ENCODE measurements at regions not wholly inside any gene's neighbourhood (a gene's known extent, or its start where the extent isn't known, plus 50 kb on each side); places are given as distances from the start of the nearest gene placed in this dataset.

DNA sequence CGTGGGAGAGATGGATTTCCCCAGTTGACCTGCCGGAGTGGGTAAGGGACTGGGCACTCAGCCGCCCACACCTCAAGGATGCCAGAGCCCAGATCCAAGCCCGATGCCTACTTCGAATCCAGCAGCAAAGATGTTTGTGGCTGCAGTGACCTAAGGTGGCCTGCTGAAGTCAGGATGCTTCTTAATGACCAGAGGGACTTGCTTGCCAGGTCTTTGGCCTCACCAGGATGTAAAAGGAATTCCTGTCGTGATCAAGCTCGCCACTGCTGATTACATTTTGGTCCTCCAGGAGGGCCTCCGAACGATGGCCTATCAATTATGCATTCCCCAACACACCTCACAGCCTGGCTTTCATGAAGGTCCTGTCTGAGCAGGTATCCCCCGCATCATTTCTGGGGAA, 349.5 kb upstream of the ZMIZ1 start:
- no peak overlapping the region for H3K27ac ChIP-seq
- no peak for DNase-seq (ENCODE audit: low read depth, low spot score)

DNA sequence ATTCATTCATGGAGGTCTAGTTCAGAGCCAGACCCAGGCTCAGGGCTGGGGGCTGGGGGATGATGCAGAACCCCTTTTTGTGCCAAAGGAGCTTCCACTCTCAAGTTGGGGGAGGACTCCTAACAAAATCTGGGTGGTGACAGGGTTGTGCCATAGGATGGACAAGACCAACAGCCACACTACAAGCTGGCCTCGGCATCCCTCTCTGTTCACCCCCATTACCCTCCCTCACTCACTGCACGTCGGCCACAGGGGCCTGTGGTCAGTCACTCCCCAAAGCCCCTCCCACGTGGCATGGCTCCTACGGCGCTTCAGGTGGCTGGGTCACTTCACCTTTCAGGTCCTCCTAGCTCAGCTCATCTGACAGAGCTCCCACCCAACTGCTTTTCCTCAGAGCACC, 348.7 kb upstream of the ZMIZ1 start:
- no peak overlapping the region for H3K27ac ChIP-seq
- no peak for DNase-seq (ENCODE audit: low read depth, low spot score)

DNA sequence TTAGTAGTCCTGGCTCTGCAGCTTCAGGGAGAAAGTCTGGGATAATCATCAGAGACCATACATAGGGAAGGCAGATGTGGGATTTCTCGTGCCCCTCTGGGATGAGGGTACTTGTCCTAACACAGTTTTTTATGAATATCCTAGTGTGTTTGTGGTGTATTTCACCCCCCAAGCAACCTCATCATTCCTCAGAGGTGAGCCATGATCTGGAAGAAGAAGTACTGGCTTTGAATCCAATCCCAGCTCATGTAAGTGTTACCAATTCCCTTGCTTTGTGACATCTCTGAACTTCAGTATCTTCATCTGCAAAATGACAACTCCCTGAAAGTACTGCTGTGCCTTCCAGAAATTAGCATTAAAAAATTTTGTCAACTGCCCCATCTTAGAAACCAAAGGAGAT, 347.5 kb upstream of the ZMIZ1 start:
- no peak for DNase-seq (ENCODE audit: low read depth, low spot score)
- H3K27ac ChIP-seq = no peak overlapping the region

DNA sequence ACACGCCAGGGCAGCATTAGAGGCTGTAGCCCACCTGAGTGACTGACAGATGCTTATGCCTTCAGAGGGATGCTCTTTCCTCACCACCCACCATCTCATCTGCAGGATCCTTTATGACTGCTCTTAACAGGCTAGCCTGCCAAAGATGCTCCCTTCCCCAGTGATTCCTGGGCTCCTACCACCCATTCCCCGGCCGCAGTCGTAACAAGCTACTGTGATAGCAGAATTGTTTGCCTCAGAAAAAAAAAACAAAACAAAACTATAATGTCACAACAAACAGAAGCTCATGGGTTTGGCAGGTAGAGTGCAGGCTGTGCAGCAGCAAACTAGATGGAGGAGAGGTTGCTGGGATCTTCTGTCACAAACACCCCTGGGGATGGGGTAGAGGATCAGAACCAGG, 343.9 kb upstream of the ZMIZ1 start:
- no peak overlapping the region for H3K27ac ChIP-seq
- no peak for DNase-seq (ENCODE audit: low read depth, low spot score)

DNA sequence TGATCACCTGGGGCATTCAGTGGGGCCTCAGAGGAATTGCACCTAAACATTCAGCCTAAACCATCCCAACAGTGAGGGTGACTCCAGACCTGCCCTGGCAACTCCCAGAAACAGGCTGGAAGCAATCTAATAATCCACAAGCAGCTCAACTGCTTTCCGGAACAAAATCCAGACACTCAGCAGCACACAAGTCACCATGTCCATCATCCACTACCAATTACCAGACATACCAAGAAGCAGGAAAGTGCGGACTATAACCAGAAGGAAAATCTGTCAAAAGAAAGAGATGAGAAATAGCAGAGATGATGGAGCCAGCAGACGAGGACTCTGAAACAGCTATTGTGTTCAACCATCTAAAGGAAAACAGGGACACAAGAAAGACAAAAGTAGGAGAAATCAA, 342.6 kb upstream of the ZMIZ1 start:
- DNase-seq (ENCODE audit: low read depth, low spot score) = no peak

DNA sequence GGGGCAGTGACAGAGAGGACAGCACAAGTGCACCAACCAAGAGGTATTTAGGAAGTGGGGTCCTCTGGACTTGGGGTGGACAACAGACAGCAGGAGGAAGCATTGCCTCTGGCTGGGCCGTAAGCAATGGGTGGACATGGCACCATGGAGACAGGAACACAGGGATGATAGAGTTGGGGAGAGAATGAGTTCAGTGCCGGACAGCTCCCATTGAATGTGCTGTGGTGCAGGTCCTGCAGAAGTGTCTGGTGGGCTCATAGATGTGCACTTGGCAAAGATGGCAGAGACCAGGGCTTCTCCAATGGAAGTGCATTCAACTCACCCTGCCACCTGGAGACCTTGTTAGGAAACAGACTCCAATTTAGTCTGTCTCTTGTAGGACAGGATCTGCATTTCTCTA, 341.5 kb upstream of the ZMIZ1 start:
- H3K27ac ChIP-seq = no peak overlapping the region
- no peak for DNase-seq (ENCODE audit: low read depth, low spot score)

More for the DNA sequence above, 342.6 kb upstream of the ZMIZ1 start:
- H3K27ac ChIP-seq = no peak overlapping the region

DNA sequence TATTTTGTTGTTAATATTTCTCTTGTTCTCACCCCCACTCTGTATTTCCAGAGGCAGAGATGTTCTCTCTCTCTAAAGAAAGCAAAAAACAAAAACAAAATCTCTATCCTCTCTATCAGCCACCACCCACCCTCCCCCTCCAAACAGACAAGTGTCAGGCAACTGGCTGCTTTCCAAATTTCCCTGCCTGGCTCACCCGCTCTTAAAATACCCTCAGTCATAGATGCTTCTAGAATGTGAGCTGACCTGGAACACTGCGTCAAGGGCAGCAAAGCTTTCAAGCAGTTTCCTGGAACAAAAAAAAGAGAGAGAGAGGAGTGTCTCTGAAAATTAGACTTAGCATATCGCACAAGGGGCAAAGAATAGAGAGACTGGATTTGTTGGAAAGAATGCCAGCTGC, 341.0 kb upstream of the ZMIZ1 start:
- no peak for DNase-seq (ENCODE audit: low read depth, low spot score)
- H3K27ac ChIP-seq = no peak overlapping the region

DNA sequence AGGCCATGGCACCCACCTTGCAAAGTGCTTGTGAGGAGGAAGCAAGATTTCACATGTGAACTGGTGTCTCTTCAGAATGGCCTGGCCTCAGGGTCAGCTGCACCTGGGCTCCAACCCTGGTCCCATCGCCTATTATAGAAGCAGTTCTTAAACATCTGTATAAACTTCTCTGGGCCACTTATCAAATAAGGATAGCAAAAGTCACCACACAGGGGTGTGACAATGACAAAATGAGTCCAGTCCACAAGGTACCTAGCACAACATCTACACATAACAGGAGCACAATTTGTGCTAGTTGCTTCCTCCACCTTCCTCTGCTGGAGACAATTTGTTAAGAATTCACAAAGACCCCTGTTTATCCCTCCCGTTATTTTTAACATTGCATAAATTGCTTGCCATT, 340.6 kb upstream of the ZMIZ1 start:
- no peak overlapping the region for H3K27ac ChIP-seq

DNA sequence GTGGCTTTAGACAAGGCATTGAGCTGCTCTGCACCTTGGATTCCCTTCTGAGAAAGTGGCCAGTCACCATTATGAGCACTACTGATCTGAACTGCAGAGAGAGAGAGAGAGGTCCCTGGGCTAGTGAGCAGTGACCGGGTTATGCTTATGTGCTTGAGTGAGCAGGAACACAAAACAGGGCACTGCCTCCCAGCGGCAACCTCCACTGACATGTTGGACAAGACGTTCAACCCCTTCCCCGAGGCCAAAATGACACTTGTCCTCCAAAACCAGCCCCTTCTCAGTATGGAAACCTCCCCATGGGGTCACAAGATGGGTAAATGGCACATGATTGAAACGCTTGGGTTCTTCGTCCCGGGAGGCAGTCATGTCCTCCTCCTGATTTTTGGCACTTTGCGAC, 339.4 kb upstream of the ZMIZ1 start:
- no peak for DNase-seq (ENCODE audit: low read depth, low spot score)
- no peak overlapping the region for H3K27ac ChIP-seq

More for the DNA sequence above, 340.6 kb upstream of the ZMIZ1 start:
- DNase-seq (ENCODE audit: low read depth, low spot score) = no peak

DNA sequence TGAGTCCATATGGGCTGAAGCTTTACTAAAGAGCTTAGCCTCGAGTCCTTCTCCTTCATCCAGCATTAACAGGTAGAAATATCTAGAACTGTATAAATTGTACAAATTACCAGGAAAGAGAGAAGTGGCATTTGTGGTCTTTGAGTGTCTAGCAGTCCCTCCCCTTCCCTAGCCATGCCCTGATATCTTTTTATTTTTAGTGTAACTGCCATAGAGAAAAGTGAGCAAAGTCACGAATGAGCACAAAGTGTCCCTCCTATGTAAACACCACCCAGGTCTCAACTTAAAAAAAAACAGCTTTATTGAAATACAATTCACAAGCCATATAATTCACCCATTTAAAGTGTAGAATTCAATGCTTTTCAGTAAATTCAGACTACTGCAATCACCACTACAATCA, 339.0 kb upstream of the ZMIZ1 start:
- DNase-seq (ENCODE audit: low read depth, low spot score) = no peak
- no peak overlapping the region for H3K27ac ChIP-seq

DNA sequence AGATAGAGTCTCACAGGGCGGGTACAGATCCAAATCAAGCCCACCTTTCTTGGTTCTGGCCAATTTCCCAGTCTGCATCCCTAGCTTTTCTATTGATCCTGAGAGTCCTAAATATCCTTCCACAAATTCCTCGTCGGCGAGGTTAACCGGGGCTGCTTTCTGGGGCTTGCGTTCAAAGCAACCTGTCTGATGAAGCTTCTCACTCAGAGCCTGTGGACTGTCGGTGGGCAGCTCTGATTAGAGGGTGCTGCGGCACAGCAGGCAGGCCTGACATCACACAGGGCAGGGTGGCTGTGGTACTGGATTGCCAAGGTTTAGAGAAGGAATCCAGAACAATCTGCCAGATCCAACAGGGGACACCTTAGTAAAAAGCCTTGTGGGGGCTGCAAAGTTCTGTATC, 338.0 kb upstream of the ZMIZ1 start:
- no peak overlapping the region for H3K27ac ChIP-seq
- DNase-seq (ENCODE audit: low read depth, low spot score) = no peak

DNA sequence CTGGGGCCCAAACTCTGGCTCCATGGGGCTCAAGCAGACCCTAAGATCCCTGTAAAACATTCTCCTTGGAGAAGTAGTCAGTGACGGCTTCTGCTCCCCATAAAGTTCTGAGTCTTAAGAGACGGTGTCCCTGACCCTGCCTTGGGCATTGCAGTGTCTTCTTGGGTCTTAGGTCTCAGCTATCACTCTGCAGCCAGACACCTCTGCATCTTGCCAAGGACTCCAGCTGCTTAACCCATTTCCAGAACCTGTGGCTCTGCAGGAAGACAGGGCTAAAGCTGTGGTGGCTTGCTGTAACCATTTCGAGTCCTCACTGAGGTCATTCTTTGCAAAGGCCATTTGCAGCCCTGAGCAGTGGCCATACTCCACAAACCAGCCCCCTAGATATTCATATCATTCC, 337.1 kb upstream of the ZMIZ1 start:
- no peak for DNase-seq (ENCODE audit: low read depth, low spot score)
- H3K27ac ChIP-seq = no peak overlapping the region

DNA sequence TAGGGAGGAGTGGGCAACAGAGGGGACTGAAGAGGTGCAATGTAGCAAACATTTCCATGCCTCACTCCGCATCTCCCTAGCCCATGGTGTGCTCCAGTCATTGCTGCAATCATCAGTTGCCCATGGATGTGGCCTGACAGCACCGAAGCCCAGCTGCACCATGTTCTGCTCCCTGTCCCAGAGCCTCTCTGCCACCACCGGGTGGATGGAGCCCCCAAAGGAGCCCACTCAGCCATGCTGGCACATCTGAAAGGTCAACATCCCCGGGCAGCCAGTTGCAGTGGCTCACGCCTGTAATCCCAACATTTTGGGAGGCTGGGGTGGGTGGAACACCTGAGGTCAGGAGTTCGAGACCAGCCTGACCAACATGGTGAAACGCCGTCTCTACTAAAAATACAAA, 336.4 kb upstream of the ZMIZ1 start:
- no peak overlapping the region for H3K27ac ChIP-seq
- no peak for DNase-seq (ENCODE audit: low read depth, low spot score)

DNA sequence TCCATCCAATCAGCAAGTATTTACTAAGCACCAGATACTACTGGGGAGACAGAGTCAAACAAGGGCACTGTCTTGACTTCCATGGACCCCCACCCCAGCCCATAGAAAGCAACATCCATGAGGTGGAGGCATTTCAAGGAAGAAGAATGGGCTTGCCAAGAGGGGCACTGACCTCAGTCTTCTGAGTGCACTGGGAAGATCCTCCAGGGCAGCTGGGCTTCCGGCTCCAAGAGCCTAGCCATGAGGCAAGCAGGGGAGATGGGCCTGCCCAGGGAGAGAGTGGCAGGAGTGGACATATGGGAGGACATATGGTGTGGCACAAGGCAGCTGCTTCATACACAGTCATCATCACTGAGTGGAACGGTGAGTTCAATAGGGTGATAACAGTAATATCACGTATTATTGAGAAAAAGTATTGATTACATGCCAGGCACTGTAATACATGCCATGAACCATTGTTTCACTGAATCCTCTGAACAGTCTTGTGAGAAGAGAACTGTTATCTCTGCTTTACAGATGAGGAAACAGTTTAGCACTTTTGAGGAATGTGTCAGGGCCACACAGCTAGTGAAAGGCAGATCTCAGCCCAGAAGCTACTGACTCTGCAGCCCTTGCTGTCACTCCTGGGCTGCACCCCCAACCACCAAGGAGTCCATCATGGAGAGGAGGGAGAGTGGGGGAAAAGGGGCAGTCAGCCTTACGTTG, 331.7 kb upstream of the ZMIZ1 start:
- no peak overlapping the region for H3K27ac ChIP-seq
- DNase-seq (ENCODE audit: low read depth, low spot score) = no peak

DNA sequence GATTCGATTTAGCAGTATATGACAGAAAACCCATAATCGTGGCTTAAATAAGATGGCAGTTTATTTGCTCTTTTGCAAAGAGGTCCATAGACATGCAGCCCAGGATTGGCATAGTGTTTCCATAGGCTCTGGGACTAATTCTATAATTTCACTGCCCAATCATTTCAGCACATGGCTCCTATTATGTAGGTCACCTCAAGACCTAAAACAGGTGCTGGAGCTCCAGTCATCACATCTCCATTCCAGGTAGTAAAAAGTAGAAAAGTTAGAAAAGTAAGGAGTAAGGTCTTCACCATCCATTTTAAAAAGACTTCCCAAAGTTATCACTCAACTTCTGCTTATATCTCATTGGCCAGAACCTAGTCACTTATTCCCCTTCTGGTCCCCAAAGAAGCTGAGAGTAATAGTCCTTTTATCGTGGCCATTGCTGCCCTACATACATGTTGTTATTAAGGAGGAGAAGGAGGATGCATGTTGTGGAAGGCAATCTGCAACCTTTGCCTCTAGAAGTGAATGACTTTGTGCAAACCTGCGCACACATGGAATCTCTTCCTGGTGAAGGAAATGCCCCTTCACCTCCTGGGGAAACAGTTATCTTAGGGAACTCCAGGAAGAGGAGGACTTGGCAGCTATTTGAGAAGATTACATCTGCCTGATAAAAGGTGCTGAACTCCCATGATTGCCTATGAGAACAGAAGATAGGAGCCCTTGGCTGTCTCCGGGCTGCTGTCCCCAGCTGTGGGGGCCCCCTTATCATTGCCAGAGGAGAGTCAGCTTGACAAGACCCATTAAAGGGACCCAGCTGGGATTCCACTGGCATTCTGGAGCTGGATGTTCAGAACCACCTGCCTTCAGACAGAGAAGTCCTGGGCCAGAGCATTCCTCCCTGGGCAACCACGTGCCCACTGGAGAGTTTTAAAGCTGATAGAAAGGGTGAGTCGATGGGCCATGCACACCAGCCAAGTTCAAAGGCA, 330.6 kb upstream of the ZMIZ1 start:
- DNase-seq (ENCODE audit: low read depth, low spot score) = no peak
- H3K27ac ChIP-seq = no peak overlapping the region

DNA sequence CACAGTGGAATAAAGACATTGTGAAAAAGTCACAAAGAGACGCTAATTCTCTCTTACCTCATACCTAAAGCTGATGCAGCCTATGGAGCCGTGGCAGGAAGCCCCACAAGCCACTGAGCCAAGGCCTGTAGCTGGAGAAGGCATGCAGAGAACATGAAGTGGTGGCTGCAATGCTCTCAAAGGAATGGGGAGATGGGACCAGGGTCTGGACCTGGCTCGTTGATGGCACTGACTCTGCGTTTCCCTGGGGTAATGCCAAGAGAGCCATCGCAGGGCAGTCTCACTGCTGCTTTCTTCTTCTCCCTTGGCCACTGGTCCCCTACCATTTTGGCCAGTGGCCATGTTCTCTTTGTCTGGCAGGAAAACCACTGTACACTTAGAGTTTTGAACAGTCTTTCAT, 329.9 kb upstream of the ZMIZ1 start:
- DNase-seq (ENCODE audit: low read depth, low spot score) = no peak
- no peak overlapping the region for H3K27ac ChIP-seq

DNA sequence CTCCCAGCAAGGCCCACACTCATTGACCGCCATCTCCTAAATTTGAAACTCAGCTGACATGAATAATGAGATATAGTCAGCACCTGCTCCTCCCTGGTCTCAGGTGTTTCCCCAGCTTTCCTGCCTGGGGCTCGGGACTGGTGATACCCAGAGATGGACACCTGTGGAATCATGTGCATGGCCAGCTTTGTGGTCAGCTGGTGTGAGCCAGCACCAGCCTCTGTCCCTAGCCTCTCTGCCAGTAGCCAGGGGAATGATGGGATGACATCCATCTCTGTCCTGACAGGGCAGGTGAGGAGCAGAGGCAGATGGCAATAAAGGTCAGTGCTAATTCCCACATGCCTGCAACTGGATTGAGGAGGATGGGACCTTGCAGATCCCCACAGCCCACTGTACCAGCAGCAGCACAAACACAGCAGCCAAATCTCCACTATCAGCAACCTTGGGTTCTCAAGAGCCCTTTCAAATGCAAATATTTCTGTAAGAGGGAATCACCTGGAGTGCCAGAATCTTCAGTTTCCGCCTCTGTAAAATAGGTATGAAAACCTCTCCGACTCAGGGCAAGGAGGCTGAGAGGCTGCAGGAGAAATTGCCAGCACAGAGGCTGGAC, 329.2 kb upstream of the ZMIZ1 start:
- no peak overlapping the region for H3K27ac ChIP-seq
- DNase-seq (ENCODE audit: low read depth, low spot score) = no peak

DNA sequence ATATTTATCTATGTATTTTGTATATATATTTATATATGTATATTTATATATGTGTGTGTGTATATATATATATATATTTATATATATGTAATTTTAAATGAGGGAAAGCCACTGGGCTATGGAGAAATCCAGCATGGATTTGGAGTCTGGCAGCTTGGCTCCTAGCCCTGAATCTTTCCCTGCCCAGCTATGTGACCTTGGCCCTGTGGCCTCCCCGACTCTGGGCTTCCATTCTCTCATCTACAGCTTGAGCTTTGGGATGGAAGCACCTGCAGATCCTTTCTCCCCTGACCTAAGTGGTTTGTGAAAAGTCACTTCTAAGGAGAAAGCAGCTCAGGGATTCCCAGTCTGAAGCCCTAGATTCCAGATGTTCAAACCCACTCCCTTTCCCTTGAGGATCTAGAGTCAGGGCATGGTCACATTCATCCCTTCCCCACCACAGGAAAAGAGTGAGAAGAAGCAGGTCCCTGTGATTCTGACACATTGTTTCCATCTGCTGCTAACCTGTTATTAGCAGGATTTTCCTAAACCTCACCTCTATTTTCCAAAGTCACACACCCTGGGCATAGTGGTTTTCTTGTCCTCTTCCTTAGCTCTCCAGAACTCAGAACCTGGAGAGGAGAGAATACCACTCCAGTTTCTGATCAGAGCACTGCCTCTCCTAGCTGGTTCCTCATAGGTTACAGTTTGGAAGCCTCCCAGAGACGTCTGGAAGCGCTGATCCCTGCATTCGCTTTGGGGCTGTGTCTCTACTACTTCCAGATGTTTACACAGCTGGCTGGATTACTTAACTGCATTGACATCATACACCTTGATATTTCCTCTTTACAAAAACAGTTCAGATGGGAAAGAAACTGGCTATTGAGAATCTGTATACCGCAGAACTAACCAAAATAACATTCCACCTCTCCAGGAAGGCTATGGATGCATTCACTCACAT, 327.5 kb upstream of the ZMIZ1 start:
- DNase-seq (ENCODE audit: low read depth, low spot score) = no peak
- no peak overlapping the region for H3K27ac ChIP-seq

DNA sequence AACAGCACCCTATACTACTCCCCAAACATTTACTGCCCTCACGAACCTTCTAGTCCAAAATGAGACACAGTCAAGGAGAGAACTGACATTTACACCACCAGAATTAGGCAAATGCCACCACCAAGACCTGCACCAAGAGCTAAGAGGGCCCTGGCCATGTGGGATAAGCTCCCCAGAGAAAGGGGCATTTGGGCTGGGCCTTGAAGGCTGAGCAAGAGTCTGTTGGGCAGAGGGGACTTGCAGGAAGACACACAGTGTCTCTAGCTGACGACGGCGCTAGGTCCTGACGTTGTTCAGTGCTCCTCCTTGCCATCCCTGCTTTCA, 326.4 kb upstream of the ZMIZ1 start:
- no peak for DNase-seq (ENCODE audit: low read depth, low spot score)
- H3K27ac ChIP-seq = no peak overlapping the region
